ENCODE measurements at regions not wholly inside any gene's neighbourhood (a gene's known extent, or its start where the extent isn't known, plus 50 kb on each side); places are given as distances from the start of the nearest gene placed in this dataset.

- TF ChIP-seq CTCF (IDR thresholded peaks at IDR 0.05) (no peak), POLR2A (IDR thresholded peaks at IDR 0.05) (no peak)
Observed at GRCh38 chr2:113818382-113818951, 62.0 kb upstream of the SLC35F5 start.

Measured in esophagus squamous epithelium (tissue), 4 donors.